ENCODE measurements at regions not wholly inside any gene's neighbourhood (a gene's known extent, or its start where the extent isn't known, plus 50 kb on each side); places are given as distances from the start of the nearest gene placed in this dataset.

- TF ChIP-seq CTCF (IDR thresholded peaks at IDR 0.05) (no peak), POLR2AphosphoS5 (IDR thresholded peaks at IDR 0.05) (no peak), POLR2A (IDR thresholded peaks at IDR 0.05) (no peak)
Measured at GRCh38 chr11:80810695-80811094, 1369.9 kb upstream of the TENM4 start.

Data from sigmoid colon (tissue), 4 donors.